H9 (cell line): ENCODE measurements at regions not wholly inside any gene's neighbourhood (a gene's known extent, or its start where the extent isn't known, plus 50 kb on each side); places are given as distances from the start of the nearest gene placed in this dataset.

Experiments used
- DNase-seq: peaks from one replicate; pipeline ENCODE4 v3.0.0-alpha.2; 2017
- H2AFZ ChIP-seq: one replicate; pipeline ENCODE4 v1.6.1; 2013; ENCODE audit warnings: mild to moderate bottlenecking, low read length, control low read depth, moderate library complexity
- H2AK5ac ChIP-seq: 2 replicates; pipeline ENCODE4 v1.6.1; 2013; ENCODE audit warnings: low read length, control low read depth, mixed read lengths; ENCODE audit not compliant: insufficient read length
- H2BK120ac ChIP-seq: one replicate; pipeline ENCODE4 v1.6.1; 2013; ENCODE audit warnings: low read depth, mild to moderate bottlenecking, low read length, control low read depth, inconsistent platforms; ENCODE audit not compliant: poor library complexity, severe bottlenecking
- H2BK12ac ChIP-seq: 2 replicates; pipeline ENCODE4 v1.6.1; 2013; ENCODE audit warnings: low read length, control low read depth, mixed read lengths, low read depth; ENCODE audit not compliant: insufficient read length
- H2BK15ac ChIP-seq: 2 replicates; pipeline ENCODE4 v1.6.1; 2013; ENCODE audit warnings: low read depth, low read length, control low read depth
- H2BK20ac ChIP-seq: one replicate; pipeline ENCODE4 v1.6.1; 2013; ENCODE audit warnings: low read depth, mild to moderate bottlenecking, low read length, control low read depth, inconsistent platforms; ENCODE audit not compliant: poor library complexity, severe bottlenecking
- H2BK5ac ChIP-seq: 2 replicates; pipeline ENCODE4 v1.6.1; 2013; ENCODE audit warnings: low read length, control low read depth, mixed read lengths; ENCODE audit not compliant: insufficient read length
- H3K14ac ChIP-seq: 2 replicates; pipeline ENCODE4 v1.6.1; 2013; ENCODE audit warnings: low read length, control low read depth; ENCODE audit not compliant: insufficient read depth
- H3K18ac ChIP-seq: 2 replicates; pipeline ENCODE4 v1.6.1; 2013; ENCODE audit warnings: low read depth, mild to moderate bottlenecking, mixed read lengths, low read length, control low read depth; ENCODE audit not compliant: insufficient read length
- H3K23ac ChIP-seq: 2 replicates; pipeline ENCODE4 v1.6.1; 2013; ENCODE audit warnings: low read length, control low read depth, mixed read lengths, low read depth; ENCODE audit not compliant: insufficient read length
- H3K23me2 ChIP-seq: 2 replicates; pipeline ENCODE4 v1.6.1; 2013; ENCODE audit warnings: low read depth, mild to moderate bottlenecking, mixed read lengths, low read length, control low read depth; ENCODE audit not compliant: insufficient read length, poor library complexity, severe bottlenecking
- H3K27ac ChIP-seq: 2 replicates; pipeline ENCODE4 v1.5.1; 2013; ENCODE audit warnings: low read length, control low read depth, mixed read lengths, low read depth; ENCODE audit not compliant: insufficient read length
- H3K27me3 ChIP-seq: 2 replicates; pipeline ENCODE4 v1.6.1; 2013; ENCODE audit warnings: low read length, control low read depth, inconsistent platforms; ENCODE audit not compliant: insufficient read depth
- H3K4ac ChIP-seq: 2 replicates; pipeline ENCODE4 v1.6.1; 2013; ENCODE audit warnings: low read depth, mild to moderate bottlenecking, control low read depth, inconsistent platforms, low read length, moderate library complexity
- H3K4me1 ChIP-seq: 2 replicates; pipeline ENCODE4 v1.6.1; 2013; ENCODE audit warnings: low read length, control low read depth, inconsistent platforms; ENCODE audit not compliant: insufficient read depth
- H3K4me2 ChIP-seq: 2 replicates; pipeline ENCODE4 v1.6.1; 2013; ENCODE audit warnings: low read length, control low read depth, mixed read lengths; ENCODE audit not compliant: insufficient read length, insufficient read depth
- H3K56ac ChIP-seq: 2 replicates; pipeline ENCODE4 v1.6.1; 2013; ENCODE audit warnings: low read depth, mild to moderate bottlenecking, mixed read lengths, low read length, control low read depth; ENCODE audit not compliant: insufficient read length
- H3K79me1 ChIP-seq: 2 replicates; pipeline ENCODE4 v1.6.1; 2013; ENCODE audit warnings: low read depth, mild to moderate bottlenecking, moderate library complexity, low read length, control low read depth, inconsistent platforms; ENCODE audit not compliant: insufficient read depth, poor library complexity, severe bottlenecking
- H3K79me2 ChIP-seq: 2 replicates; pipeline ENCODE4 v1.6.1; 2013; ENCODE audit warnings: low read length, control low read depth, inconsistent platforms; ENCODE audit not compliant: insufficient read depth
- H3K9ac ChIP-seq: 2 replicates; pipeline ENCODE4 v1.6.1; 2013; ENCODE audit warnings: low read length, control low read depth, mixed read lengths; ENCODE audit not compliant: insufficient read length; ENCODE audit errors: extremely low read depth
- H3K9me3 ChIP-seq: one replicate; pipeline ENCODE4 v1.6.1; 2013; ENCODE audit warnings: low read depth, low read length, inconsistent platforms; ENCODE audit not compliant: control insufficient read depth
- H3T11ph ChIP-seq: one replicate; pipeline ENCODE4 v1.6.1; 2013; ENCODE audit warnings: mild to moderate bottlenecking, low read length, control low read depth, inconsistent platforms
- H4K20me1 ChIP-seq: one replicate; pipeline ENCODE4 v1.6.1; 2013; ENCODE audit not compliant: control insufficient read depth, insufficient read length, insufficient read depth
- H4K5ac ChIP-seq: 2 replicates; pipeline ENCODE4 v1.6.1; 2013; ENCODE audit warnings: low read depth, mild to moderate bottlenecking, mixed read lengths, low read length, control low read depth; ENCODE audit not compliant: insufficient read length
- H4K8ac ChIP-seq: replicated peaks from 2 replicates; pipeline ENCODE4 v1.6.1; 2013; ENCODE audit warnings: low read length, control low read depth, mixed read lengths, low read depth; ENCODE audit not compliant: insufficient read length
- H4K91ac ChIP-seq: 2 replicates; pipeline ENCODE4 v1.6.1; 2013; ENCODE audit warnings: low read depth, mild to moderate bottlenecking, moderate library complexity, mixed read lengths, low read length, control low read depth; ENCODE audit not compliant: insufficient read length
- H3K27ac Mint-ChIP-seq, 3 experiments: 2 replicates in 2 of 3; 3 replicates in 1 of 3; pipeline ENCODE4 v1.8.0; 2020 to 2021; ENCODE audit warnings: mixed read lengths in 3 of 3, mild to moderate bottlenecking in 1 of 3, moderate library complexity in 1 of 3
- H3K27me3 Mint-ChIP-seq: 2 replicates; pipeline ENCODE4 v1.8.0; 2021; ENCODE audit warnings: low read depth, mild to moderate bottlenecking, moderate library complexity, mixed read lengths
- H3K36me3 Mint-ChIP-seq, 3 experiments: 2 replicates in 2 of 3; 3 replicates in 1 of 3; pipeline ENCODE4 v1.8.0; 2020 to 2021; ENCODE audit warnings: low read depth in 3 of 3, mixed read lengths in 3 of 3; ENCODE audit not compliant: insufficient read depth in 1 of 3
- H3K4me1 Mint-ChIP-seq, 2 experiments: 2 replicates each; pipeline ENCODE4 v1.8.0; 2020; ENCODE audit warnings: mixed read lengths in 2 of 2
- H3K4me3 Mint-ChIP-seq, 2 experiments: 2 replicates in 1 of 2; 3 replicates in 1 of 2; pipeline ENCODE4 v1.8.0; 2020 to 2021; ENCODE audit warnings: mild to moderate bottlenecking in 2 of 2, mixed read lengths in 2 of 2, moderate library complexity in 1 of 2
- H3K9me3 Mint-ChIP-seq, 2 experiments: 2 replicates in 1 of 2; 3 replicates in 1 of 2; pipeline ENCODE4 v1.8.0; 2020; ENCODE audit warnings: mild to moderate bottlenecking in 2 of 2, mixed read lengths in 2 of 2, moderate library complexity in 1 of 2
- TF ChIP-seq, protein P1 (sequence below): fragments of 200-600 bp; sonication (generic); conservative IDR thresholded peaks from 3 replicates; pipeline ENCODE4 v1.8.0; 2021; ENCODE audit warnings: antibody characterized with exemption, mild to moderate bottlenecking

GRCh38 chr14:22410497-22410896 is 178.5 kb downstream of the DAD1 start:
- Histone ChIP-seq H4K20me1 (no peaks in the 10 kb centered on the region), H3K4me2 (no peak overlapping the region), H2BK5ac (no peak overlapping the region), H3K9ac (no peak overlapping the region), H3T11ph (no peak overlapping the region), H2BK120ac (no peak overlapping the region), H4K8ac (no peak overlapping the region), H3K4ac (no peak overlapping the region), H4K91ac (no peak overlapping the region), H2BK12ac (no peak overlapping the region), H3K23ac (no peak overlapping the region), H2BK15ac (no peak overlapping the region), H3K14ac (no peak overlapping the region), H2BK20ac (no peak overlapping the region), H3K27ac (no peak overlapping the region), H2AFZ (no peak overlapping the region), H3K18ac (no peak overlapping the region), H4K5ac (no peak overlapping the region), H3K79me1 (no peaks in the 10 kb centered on the region), H3K56ac (no peak overlapping the region), H3K27me3 (no peaks in the 10 kb centered on the region), H3K9me3 (no peaks in the 10 kb centered on the region), H3K23me2 (no peaks in the 10 kb centered on the region), H3K79me2 (no peaks in the 10 kb centered on the region), H2AK5ac (no peak overlapping the region), H3K4me1 (0 out of 2 replicates have a peak, but pooled peaks cover 3% of the 10 kb centered on the region)
- Mint-ChIP-seq H3K27ac (no peak overlapping the region), H3K27me3 (no peaks in the 10 kb centered on the region; the same call in 1 of the 2 replicates), H3K4me1 (peaks cover 7 to 10% of the 10 kb centered on the region in 2 experiments), H3K9me3 (no peaks in the 10 kb centered on the region), H3K36me3 (no peaks in the 10 kb centered on the region), H3K4me3 (no peak overlapping the region)
- no peak for DNase-seq
- TF ChIP-seq, protein P1, sequence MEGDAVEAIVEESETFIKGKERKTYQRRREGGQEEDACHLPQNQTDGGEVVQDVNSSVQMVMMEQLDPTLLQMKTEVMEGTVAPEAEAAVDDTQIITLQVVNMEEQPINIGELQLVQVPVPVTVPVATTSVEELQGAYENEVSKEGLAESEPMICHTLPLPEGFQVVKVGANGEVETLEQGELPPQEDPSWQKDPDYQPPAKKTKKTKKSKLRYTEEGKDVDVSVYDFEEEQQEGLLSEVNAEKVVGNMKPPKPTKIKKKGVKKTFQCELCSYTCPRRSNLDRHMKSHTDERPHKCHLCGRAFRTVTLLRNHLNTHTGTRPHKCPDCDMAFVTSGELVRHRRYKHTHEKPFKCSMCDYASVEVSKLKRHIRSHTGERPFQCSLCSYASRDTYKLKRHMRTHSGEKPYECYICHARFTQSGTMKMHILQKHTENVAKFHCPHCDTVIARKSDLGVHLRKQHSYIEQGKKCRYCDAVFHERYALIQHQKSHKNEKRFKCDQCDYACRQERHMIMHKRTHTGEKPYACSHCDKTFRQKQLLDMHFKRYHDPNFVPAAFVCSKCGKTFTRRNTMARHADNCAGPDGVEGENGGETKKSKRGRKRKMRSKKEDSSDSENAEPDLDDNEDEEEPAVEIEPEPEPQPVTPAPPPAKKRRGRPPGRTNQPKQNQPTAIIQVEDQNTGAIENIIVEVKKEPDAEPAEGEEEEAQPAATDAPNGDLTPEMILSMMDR, result no peak
